GM12878 (cell line): ENCODE measurements at regions not wholly inside any gene's neighbourhood (a gene's known extent, or its start where the extent isn't known, plus 50 kb on each side); places are given as distances from the start of the nearest gene placed in this dataset.

Experiments
- ATAC-seq: fragments of 200-7000 bp; cut with Tn5 transposase; 3 replicates; pipeline ENCODE4 v1.9.1; 2020; ENCODE audit warnings: mild to moderate bottlenecking, moderate library complexity
- BruUV-seq: library from RNA; stranded (reverse); fragments of 400-500 nt; replicated peaks from 2 replicates; lab custom pipeline; 2021; lab: Mats Ljungman, UMichigan
- CTCF ChIA-PET: fragments of 300-600 bp; sonication (Branson Sonifier 250); formaldehyde crosslinking; extraction: SDS; loops from one replicate; lab custom pipeline; 2021; ENCODE audit warnings: inconsistent platforms; lab: Yijun Ruan, JAX
- POLR2A ChIA-PET: fragments of 350-600 bp; formaldehyde crosslinking; extraction: SDS; loops from one replicate; lab custom pipeline; 2021; ENCODE audit warnings: inconsistent platforms; lab: Charles Lee
- RAD21 ChIA-PET: fragments of 300-600 bp; sonication (Branson Sonifier 250); formaldehyde crosslinking; loops from one replicate; lab custom pipeline; 2023; ENCODE audit warnings: antibody characterized with exemption; ENCODE audit not compliant: unreplicated experiment; lab: Charles Lee
- SMC1A ChIA-PET: fragments of 300-600 bp; sonication (Branson Sonifier 250); formaldehyde crosslinking; loops from one replicate; lab custom pipeline; 2023; ENCODE audit not compliant: unreplicated experiment, uncharacterized antibody; lab: Charles Lee
- DNase-seq: peaks from one replicate; pipeline ENCODE4 v3.0.0-alpha.2; 2011; ENCODE audit warnings: low read depth, low spot score
- FAIRE-seq: peaks from 3 replicates; lab custom pipeline; 2011; peaks lifted over from hg19 to GRCh38; lab: Jason Lieb, UNC
- H2AFZ ChIP-seq: 2 replicates; pipeline ENCODE4 v1.6.0; 2011; ENCODE audit warnings: low read depth, low read length, control low read depth; ENCODE audit not compliant: control insufficient read depth
- H3K27ac ChIP-seq: 2 replicates; pipeline ENCODE4 v1.5.1; 2011; ENCODE audit warnings: control low read depth; ENCODE audit not compliant: control insufficient read depth, insufficient read depth
- H3K27me3 ChIP-seq, 2 experiments: replicated peaks in 1 of 2; 2 replicates each; pipeline versions ENCODE4 v1.6.0 to v1.6.1; 2011; ENCODE audit warnings: low read length in 1 of 2; ENCODE audit not compliant: control insufficient read depth in 2 of 2, insufficient read depth in 2 of 2
- H3K36me3 ChIP-seq, 2 experiments: 2 replicates each; pipeline ENCODE4 v1.5.1; 2011; ENCODE audit warnings: low read length in 1 of 2; ENCODE audit not compliant: control insufficient read depth in 2 of 2, insufficient read depth in 2 of 2
- H3K4me1 ChIP-seq: 2 replicates; pipeline ENCODE4 v1.6.1; 2011; ENCODE audit warnings: mild to moderate bottlenecking, low read length, moderate library complexity, mixed read lengths; ENCODE audit not compliant: control insufficient read depth, insufficient read depth
- H3K4me2 ChIP-seq: 2 replicates; pipeline ENCODE4 v1.6.0; 2011; ENCODE audit warnings: control low read depth; ENCODE audit not compliant: control insufficient read depth, insufficient read depth
- H3K4me3 ChIP-seq: fragments of 200-600 bp; sonication (generic); 2 replicates; pipeline ENCODE4 v1.5.1; 2016
- H3K79me2 ChIP-seq: 2 replicates; pipeline ENCODE4 v1.6.0; 2011; ENCODE audit warnings: low read length; ENCODE audit not compliant: control insufficient read depth, insufficient read depth
- H3K9ac ChIP-seq: 2 replicates; pipeline ENCODE4 v1.8.0; 2011; ENCODE audit warnings: low read length, control low read depth, mixed read lengths; ENCODE audit not compliant: control insufficient read depth, insufficient read depth
- H3K9me3 ChIP-seq: replicated peaks from 3 replicates; pipeline ENCODE4 v1.5.1; 2011; ENCODE audit warnings: mild to moderate bottlenecking, low read length; ENCODE audit not compliant: control insufficient read depth, insufficient read depth
- H4K20me1 ChIP-seq: 2 replicates; pipeline ENCODE4 v1.6.0; 2011; ENCODE audit not compliant: control insufficient read depth, insufficient read depth
- CHD1 ChIP-seq: IDR thresholded peaks from 2 replicates; pipeline ENCODE4 v1.6.1; 2012; ENCODE audit warnings: low read depth, low read length, improper control_type of control experiment
- KDM1A ChIP-seq: fragments of 200-600 bp; sonication (generic); IDR thresholded peaks from 2 replicates; pipeline ENCODE4 v1.6.1; 2016; ENCODE audit warnings: borderline replicate concordance
- LARP7 ChIP-seq: fragments of 450-650 bp; IDR thresholded peaks from 2 replicates; pipeline ENCODE4 v1.6.1; 2017; ENCODE audit warnings: mild to moderate bottlenecking
- MAX ChIP-seq: IDR thresholded peaks from 2 replicates; pipeline ENCODE4 v1.6.1; 2012; ENCODE audit warnings: low read depth, low read length, improper control_type of control experiment
- MTA3 ChIP-seq: IDR thresholded peaks from 2 replicates; pipeline ENCODE4 v1.6.1; 2012; ENCODE audit warnings: low read length, inconsistent platforms, borderline replicate concordance
- POU2F2 ChIP-seq: IDR thresholded peaks from 3 replicates; pipeline ENCODE4 v1.6.1; 2011; ENCODE audit warnings: low read depth, mild to moderate bottlenecking, low read length, borderline replicate concordance
- SP1 ChIP-seq: IDR thresholded peaks from one replicate; pipeline ENCODE4 v1.6.1; 2011; ENCODE audit warnings: low read depth, low read length
- STAT3 ChIP-seq: IDR thresholded peaks from 2 replicates; pipeline ENCODE4 v1.6.1; 2011; ENCODE audit warnings: low read depth, low read length, improper control_type of control experiment
- ZSCAN29 ChIP-seq: fragments of 450-650 bp; IDR thresholded peaks from 2 replicates; pipeline ENCODE4 v1.6.1; 2017; ENCODE audit warnings: mild to moderate bottlenecking, moderate library complexity
- WGBS: methylation state at CpG from one replicate; pipeline ENCODE4 v1.1.6; 2016; ENCODE audit warnings: low lambda C conversion rate; ENCODE audit not compliant: insufficient replicate concordance, insufficient coverage; ENCODE audit errors: missing lambda C conversion rate; 5-methylcytosine and 5-hydroxymethylcytosine counted together
- in situ Hi-C: fragments of 300-500 bp; cut with MboI; formaldehyde crosslinking; loops from 9 replicates; pipeline ENCODE4 v1.14.3; 2018; ENCODE audit warnings: mixed read lengths
- intact Hi-C: fragments of 100-400 bp; cut with micrococcal nuclease; formaldehyde crosslinking; loops from one replicate; pipeline ENCODE4 v1.14.2; 2022; ENCODE audit not compliant: unreplicated experiment

- no peaks in the 10 kb centered on the region for H3K36me3 ChIP-seq
- H2AFZ ChIP-seq, result no peak overlapping the region
- no peak for TF ChIP-seq STAT3
- TF ChIP-seq MAX, result no peak
- no peak for TF ChIP-seq SP1
- no peak for TF ChIP-seq CHD1
- no peak for TF ChIP-seq MTA3
- no peak for TF ChIP-seq LARP7
- TF ChIP-seq KDM1A, result no peak
- ChIA-PET CTCF (interaction anchor here (0.8 kb wide), 1 partner anchor 18 kb away, joined by 3 read pairs; no protein-coding TSS in a partner anchor), SMC1A (no interaction called here), RAD21 (interaction anchor here (1.3 kb wide), 1 partner anchor 208 kb away, joined by 3 read pairs; no protein-coding TSS in a partner anchor), POLR2A (no interaction called here)
- FAIRE-seq (no peak), DNase-seq (no peak), ATAC-seq (no peak)
- H3K27ac ChIP-seq, result no peak overlapping the region
- intact Hi-C loops, result no loop called here
- BruUV-seq, result no TSS peak
- no peak overlapping the region for H3K4me2 ChIP-seq
- H3K4me3 ChIP-seq, result no peak overlapping the region
- no peaks in the 10 kb centered on the region; the same call in 1 of the 2 replicates for H3K4me1 ChIP-seq
- H3K9me3 ChIP-seq, result no peaks in the 10 kb centered on the region
- in situ Hi-C loops, result no loop called here
- no peak overlapping the region for H3K9ac ChIP-seq
- H3K79me2 ChIP-seq, result no peaks in the 10 kb centered on the region
- H4K20me1 ChIP-seq, result no peaks in the 10 kb centered on the region
- H3K27me3 ChIP-seq, result no peaks in the 10 kb centered on the region
Measured at GRCh38 chr7:33667196-33667595, 238.1 kb upstream of the BMPER start.

GRCh38 chr7:33669251-33669670, 236.1 kb upstream of the BMPER start:
- no peaks in the 10 kb centered on the region for H3K36me3 ChIP-seq
- no peak overlapping the region for H3K9ac ChIP-seq
- H3K9me3 ChIP-seq, result no peaks in the 10 kb centered on the region
- FAIRE-seq, result no peak
- no peak overlapping the region for H3K27ac ChIP-seq
- no peaks in the 10 kb centered on the region for H3K79me2 ChIP-seq
- WGBS, result 77% methylated on average over 5 of the region's 5 CpGs
- H3K4me3 ChIP-seq, result no peak overlapping the region
- ATAC-seq, result no peak
- ChIA-PET SMC1A (no interaction called here), CTCF (interaction anchor here (1.3 to 1.8 kb wide), 3 partner anchors 9 to 206 kb away, joined by 4 read pairs; no protein-coding TSS in a partner anchor), POLR2A (no interaction called here), RAD21 (no interaction called here)
- H3K4me1 ChIP-seq, result peaks cover 3% of the 10 kb centered on the region; the same call in 1 of the 2 replicates
- no peaks in the 10 kb centered on the region for H3K27me3 ChIP-seq
- no peaks in the 10 kb centered on the region for H4K20me1 ChIP-seq
- no peak for DNase-seq
- in situ Hi-C loops (no loop called here), intact Hi-C loops (no loop called here)
- no peak overlapping the region for H2AFZ ChIP-seq
- H3K4me2 ChIP-seq, result no peak overlapping the region
- TF ChIP-seq ZSCAN29 (no peak), POU2F2 (no peak)
- BruUV-seq, result no TSS peak
